ENCODE measurements at regions not wholly inside any gene's neighbourhood (a gene's known extent, or its start where the extent isn't known, plus 50 kb on each side); places are given as distances from the start of the nearest gene placed in this dataset.

- Histone ChIP-seq H4K20me1 (ENCODE audit: insufficient read depth, low read length) (no peaks in the 10 kb centered on the region; the same call in 1 of the 2 replicates), H3K79me2 (ENCODE audit: insufficient read depth, low read length) (no peaks in the 10 kb centered on the region), H3K4me2 (ENCODE audit: insufficient read depth, low read length) (no peak overlapping the region), H3K9ac (ENCODE audit: low read depth, low read length) (no peak overlapping the region), H3K36me3 (ENCODE audit: insufficient read depth, low read length) (no peaks in the 10 kb centered on the region), H2AFZ (ENCODE audit: low read depth, low read length) (no peak overlapping the region), H3K4me1 (ENCODE audit: insufficient read depth, low read length) (no peaks in the 10 kb centered on the region), H3K27me3 (ENCODE audit: insufficient read depth, low read length, poor library complexity) (peaks cover 6% of the 10 kb centered on the region), H3K9me3 (ENCODE audit: insufficient read depth, low read length, severe bottlenecking) (no peaks in the 10 kb centered on the region), H3K27ac (ENCODE audit: low read length) (no peak overlapping the region), H3K4me3 (ENCODE audit: low read depth in 1 of 2, low read length in 2 of 2) (no peak overlapping the region)
- DNase-seq (no peak), ATAC-seq (ENCODE audit: insufficient read depth, low read depth) (no peak)
- TF ChIP-seq EZH2 (IDR thresholded peaks at IDR 0.05; ENCODE audit: borderline replicate concordance, low read depth, low read length, severe bottlenecking) (no peak), CTCF (IDR thresholded peaks at IDR 0.05; ENCODE audit: borderline replicate concordance, extremely low read depth, low read length, poor library complexity, severe bottlenecking) (no peak)
Measured at GRCh38 chr7:63117-63480, 129.3 kb upstream of the FAM20C start.

GRCh38 chr7:63521-64021 lies 128.8 kb upstream of the FAM20C start:
- no peak overlapping the region for H2AFZ ChIP-seq (ENCODE audit: low read depth, low read length)

GRCh38 chr7:64098-64915 lies 128.1 kb upstream of the FAM20C start:
- H3K9me3 ChIP-seq (ENCODE audit: insufficient read depth, low read length, severe bottlenecking), result no peaks in the 10 kb centered on the region
- DNase-seq (no peak), ATAC-seq (ENCODE audit: insufficient read depth, low read depth) (no peak)
- no peaks in the 10 kb centered on the region; the same call in 1 of the 2 replicates for H4K20me1 ChIP-seq (ENCODE audit: insufficient read depth, low read length)
- H3K27me3 ChIP-seq (ENCODE audit: insufficient read depth, low read length, poor library complexity), result peaks cover 6% of the 10 kb centered on the region
- no peaks in the 10 kb centered on the region for H3K36me3 ChIP-seq (ENCODE audit: insufficient read depth, low read length)
- no peak overlapping the region for H3K9ac ChIP-seq (ENCODE audit: low read depth, low read length)
- H2AFZ ChIP-seq (ENCODE audit: low read depth, low read length), result no peak overlapping the region
- no peak overlapping the region for H3K27ac ChIP-seq (ENCODE audit: low read length)
- no peak overlapping the region for H3K4me3 ChIP-seq (ENCODE audit: low read depth in 1 of 2, low read length in 2 of 2)
- H3K4me2 ChIP-seq (ENCODE audit: insufficient read depth, low read length), result no peak overlapping the region
- no peaks in the 10 kb centered on the region for H3K4me1 ChIP-seq (ENCODE audit: insufficient read depth, low read length)
- TF ChIP-seq CTCF (IDR thresholded peaks at IDR 0.05; ENCODE audit: borderline replicate concordance, extremely low read depth, low read length, poor library complexity, severe bottlenecking) (peak; percentile 41), EZH2 (IDR thresholded peaks at IDR 0.05; ENCODE audit: borderline replicate concordance, low read depth, low read length, severe bottlenecking) (no peak)
- H3K79me2 ChIP-seq (ENCODE audit: insufficient read depth, low read length), result no peaks in the 10 kb centered on the region

More at GRCh38 chr7:63521-64021, 128.8 kb upstream of the FAM20C start:
- Histone ChIP-seq H3K4me3 (ENCODE audit: low read depth in 1 of 2, low read length in 2 of 2) (no peak overlapping the region), H3K4me2 (ENCODE audit: insufficient read depth, low read length) (no peak overlapping the region), H3K9ac (ENCODE audit: low read depth, low read length) (no peak overlapping the region), H3K27me3 (ENCODE audit: insufficient read depth, low read length, poor library complexity) (peaks cover 6% of the 10 kb centered on the region), H3K4me1 (ENCODE audit: insufficient read depth, low read length) (no peaks in the 10 kb centered on the region), H3K27ac (ENCODE audit: low read length) (no peak overlapping the region), H3K79me2 (ENCODE audit: insufficient read depth, low read length) (no peaks in the 10 kb centered on the region), H3K36me3 (ENCODE audit: insufficient read depth, low read length) (no peaks in the 10 kb centered on the region), H4K20me1 (ENCODE audit: insufficient read depth, low read length) (no peaks in the 10 kb centered on the region; the same call in 1 of the 2 replicates), H3K9me3 (ENCODE audit: insufficient read depth, low read length, severe bottlenecking) (no peaks in the 10 kb centered on the region)
- ATAC-seq (ENCODE audit: insufficient read depth, low read depth) (no peak), DNase-seq (no peak)
- TF ChIP-seq CTCF (IDR thresholded peaks at IDR 0.05; ENCODE audit: borderline replicate concordance, extremely low read depth, low read length, poor library complexity, severe bottlenecking) (no peak), EZH2 (IDR thresholded peaks at IDR 0.05; ENCODE audit: borderline replicate concordance, low read depth, low read length, severe bottlenecking) (no peak)
